Myocyte (in vitro differentiated cells): ENCODE measurements at regions not wholly inside any gene's neighbourhood (a gene's known extent, or its start where the extent isn't known, plus 50 kb on each side); places are given as distances from the start of the nearest gene placed in this dataset.

Experiments used
- DNase-seq: peaks from one replicate; pipeline ENCODE4 v3.0.0-alpha.2; 2012; ENCODE audit warnings: low read depth

DNA sequence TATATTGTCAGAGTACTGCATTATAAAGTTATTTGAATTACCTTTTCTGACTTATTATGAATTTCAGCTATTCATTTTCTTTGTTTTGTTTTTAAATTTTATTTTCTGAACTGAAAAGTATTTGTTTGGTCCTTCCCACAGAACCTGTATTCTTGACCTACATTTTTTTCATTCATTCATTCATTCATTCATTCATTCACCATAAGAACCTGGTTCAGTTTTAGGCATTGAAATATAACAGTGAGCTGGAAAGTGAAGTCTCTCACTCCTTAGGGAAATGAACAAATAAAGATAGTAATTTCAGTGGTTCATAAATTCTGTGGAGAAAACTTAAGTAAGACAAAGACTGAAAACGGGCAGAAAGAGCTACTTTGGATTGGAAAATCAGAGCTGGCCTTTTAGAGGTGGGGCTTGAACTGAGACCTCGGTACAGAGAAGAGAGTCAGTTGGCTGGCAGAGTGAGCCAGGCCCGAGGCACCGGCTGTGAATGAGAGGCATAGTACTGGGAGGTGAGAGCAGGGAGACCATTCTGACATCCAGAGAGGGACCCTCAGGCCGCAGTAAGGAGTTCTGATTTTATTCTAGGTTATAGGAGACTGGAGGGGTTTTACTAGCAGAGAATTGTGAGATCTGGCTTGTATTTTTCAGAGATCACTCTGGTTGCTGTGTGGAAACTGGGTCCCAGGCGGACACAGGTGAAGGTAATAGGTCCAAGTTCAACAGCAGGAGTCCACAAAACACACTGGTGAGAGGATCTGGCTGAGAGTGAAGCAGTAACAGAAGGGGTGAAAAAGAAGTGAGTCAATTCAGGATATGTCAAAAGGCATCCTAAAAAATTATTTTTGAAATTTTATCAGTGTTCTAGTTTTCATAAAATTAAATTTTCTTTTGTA, 75.8 kb upstream of the FN1 start:
- DNase-seq, result no peak

GRCh38 chr2:215507836-215508235, 72.0 kb upstream of the FN1 start:
- DNase-seq, result no peak

DNA sequence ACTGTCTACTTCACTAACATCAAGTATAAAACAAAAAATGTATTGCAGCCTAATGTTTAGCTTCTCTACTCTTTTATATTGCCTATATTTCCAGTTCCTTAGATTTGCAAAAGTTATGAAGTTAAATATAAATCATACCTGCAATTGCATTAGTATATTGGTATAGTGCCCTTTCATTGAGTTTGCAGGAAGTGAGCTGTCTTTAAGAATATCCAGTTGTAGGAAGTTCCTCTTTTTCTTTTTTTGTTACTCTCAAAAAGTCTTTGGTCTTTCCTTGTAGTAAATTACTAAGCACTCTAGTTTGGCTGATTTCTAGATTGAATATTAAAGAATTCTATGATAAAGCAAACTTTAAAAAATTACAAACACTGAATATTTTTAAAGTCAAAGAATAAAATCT, 71.3 kb upstream of the FN1 start:
- no peak for DNase-seq

- DNase-seq, result no peak
These were observed 70.7 kb upstream of the FN1 start for GRCh38 chr2:215506604-215506990.

DNA sequence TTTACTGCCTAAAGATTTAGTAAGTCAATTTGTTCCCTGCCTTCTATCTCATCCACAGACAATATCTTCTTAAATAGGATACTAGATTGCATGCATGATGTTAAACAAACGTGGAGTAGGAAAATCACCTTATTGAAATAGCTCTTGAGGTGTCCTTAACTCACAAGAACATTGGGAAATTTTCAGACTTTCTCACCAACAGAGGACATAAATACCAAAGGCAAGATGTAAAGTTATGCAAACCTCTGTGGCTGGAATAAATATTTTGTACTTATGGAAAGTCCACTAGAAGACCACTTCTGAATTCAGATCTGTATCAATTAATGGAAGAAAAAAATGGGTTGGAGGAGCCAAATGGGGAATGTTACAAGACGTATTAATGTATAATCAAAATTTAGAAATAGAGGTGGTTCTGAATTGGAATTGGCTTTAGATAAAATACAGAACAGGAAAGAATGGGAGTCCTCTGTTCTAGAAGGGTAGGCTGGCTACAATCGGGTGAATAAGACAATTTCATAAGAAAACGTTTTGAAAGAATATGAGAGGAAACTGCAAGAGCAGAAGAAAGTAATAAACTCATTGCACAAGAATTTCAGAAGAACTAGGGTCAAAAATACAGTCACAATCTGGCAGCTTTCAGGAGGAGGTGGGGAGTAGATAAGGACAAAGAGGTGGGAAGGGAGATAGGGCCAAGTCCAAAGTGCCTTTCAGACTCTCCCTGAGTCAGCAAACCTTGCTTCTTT, 69.3 kb upstream of the FN1 start:
- no peak for DNase-seq

- DNase-seq, result no peak
These were observed 68.7 kb upstream of the FN1 start for GRCh38 chr2:215504547-215504946.

- DNase-seq, result no peak
These were observed 67.5 kb upstream of the FN1 start for GRCh38 chr2:215503381-215503780.

GRCh38 chr2:215500466-215500865, 64.6 kb upstream of the FN1 start:
- DNase-seq, result no peak

GRCh38 chr2:215499331-215499730, 63.5 kb upstream of the FN1 start:
- DNase-seq, result no peak

DNA sequence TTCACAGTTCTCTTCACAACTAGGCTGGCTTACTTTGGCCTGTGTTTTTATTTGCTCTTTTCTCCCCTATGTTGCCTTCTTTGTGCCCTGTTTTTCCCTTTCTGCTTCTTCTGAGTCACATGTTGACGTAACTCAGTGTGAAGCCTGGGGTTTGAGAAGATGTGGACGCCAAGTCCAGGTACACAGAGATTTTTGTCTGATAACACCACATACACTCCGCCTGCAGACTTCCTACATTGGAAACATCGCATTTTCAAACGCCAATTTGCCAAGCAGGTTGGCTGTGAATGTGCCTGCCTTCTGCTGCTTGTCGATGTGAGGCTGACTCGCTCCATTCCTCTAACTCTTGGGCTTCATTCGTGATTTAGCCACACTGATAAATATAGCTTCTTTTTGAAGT, 62.6 kb upstream of the FN1 start:
- DNase-seq, result no peak

DNA sequence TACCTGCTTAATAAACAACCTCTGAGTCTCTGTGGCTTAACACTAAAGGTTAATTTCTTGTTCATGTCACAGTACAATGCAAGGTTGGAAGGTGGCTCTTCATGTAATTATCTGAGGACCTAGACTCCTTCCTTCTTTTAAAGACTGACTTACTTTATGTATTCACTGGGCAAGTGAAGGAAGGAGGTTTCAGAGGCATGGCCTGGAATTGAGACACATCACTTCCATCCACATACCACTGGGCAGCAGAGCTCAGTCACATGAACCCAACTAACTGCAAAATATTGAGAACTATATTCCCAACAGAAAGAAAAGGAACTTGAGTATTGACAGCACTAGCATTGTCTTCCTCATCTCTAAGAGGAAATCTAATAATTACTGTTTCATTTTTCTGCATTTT, 57.5 kb upstream of the FN1 start:
- DNase-seq, result no peak

DNA sequence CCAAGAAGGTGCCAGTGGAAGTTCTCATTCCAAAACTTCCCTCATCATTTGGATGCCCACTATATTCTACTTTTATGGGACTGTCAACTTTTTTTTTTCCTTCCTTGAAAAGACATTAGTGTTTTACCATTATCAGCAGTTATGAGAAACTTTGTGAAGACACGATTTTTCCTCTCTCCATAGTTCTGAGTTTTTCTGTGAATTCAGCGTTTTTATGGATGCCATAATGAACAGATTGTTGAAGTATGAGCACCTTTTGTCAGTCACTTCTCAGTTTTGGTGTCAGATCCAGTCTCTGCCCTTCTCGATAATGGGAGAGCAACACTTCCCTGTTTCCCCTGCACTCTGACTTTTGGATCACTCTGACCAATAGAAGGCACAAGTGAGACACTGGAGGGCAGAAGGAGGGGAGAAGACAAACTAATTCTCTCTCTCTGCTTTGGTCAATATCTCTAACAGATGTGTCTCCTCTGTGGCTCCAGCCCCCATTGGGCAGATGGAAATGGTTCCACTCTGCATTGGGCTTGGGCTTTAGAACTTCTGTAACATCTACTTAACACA, 53.5 kb upstream of the FN1 start:
- DNase-seq, result no peak

DNA sequence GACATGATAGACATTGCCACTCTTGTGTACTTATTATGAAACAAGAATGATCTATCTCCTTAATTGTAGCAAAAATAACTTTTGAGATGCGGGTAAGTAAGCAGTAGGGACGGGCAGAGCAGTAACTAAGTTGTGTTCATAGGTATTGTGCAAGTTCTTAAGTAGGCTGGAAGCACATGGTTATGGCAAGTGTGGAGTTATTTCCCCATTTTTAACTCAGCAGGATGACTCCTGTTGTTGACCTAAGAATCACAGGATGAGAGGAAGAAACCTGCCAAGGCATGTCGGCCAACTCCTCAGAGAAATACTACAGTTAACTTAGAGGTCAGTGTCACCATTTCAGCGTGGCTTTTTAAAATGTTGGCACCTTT, 51.1 kb upstream of the FN1 start:
- no peak for DNase-seq

DNA sequence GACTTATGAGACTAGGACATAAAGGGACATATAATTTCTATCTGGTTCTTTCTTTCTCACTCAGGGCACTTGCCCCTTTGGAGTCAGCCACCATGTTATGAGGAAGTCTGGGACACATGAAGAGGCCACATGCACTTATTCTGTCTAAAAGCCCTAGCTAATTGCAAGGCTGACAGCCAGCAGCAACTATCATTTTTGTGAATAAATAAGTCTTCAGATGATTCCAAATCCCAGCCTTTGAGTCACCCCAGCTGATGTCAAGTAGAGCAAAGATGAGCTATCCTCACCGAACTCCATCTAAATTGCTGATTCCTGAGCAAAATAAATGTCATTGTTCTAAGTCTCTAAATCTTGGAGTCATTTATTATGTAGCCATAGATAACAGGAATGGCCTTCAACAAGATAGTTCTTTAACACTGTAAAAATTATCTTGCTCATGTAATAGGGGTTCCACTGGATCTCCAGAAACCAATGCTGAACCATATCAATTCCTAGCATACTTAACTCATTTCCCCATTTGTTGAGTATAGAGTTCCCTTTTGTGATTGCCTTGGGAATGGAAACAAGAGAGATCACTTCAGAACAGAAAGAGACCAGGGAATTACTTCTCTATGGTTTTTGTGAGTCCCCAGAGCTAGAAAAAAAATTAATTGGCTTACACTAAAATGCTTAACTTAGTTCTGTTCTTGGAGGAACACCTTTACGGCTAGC, 50.6 kb upstream of the FN1 start:
- DNase-seq, result no peak
